ENCODE measurements at regions not wholly inside any gene's neighbourhood (a gene's known extent, or its start where the extent isn't known, plus 50 kb on each side); places are given as distances from the start of the nearest gene placed in this dataset.
A peak's percentile ranks its signal among the peaks of the same experiment; 100 is the strongest.

DNA sequence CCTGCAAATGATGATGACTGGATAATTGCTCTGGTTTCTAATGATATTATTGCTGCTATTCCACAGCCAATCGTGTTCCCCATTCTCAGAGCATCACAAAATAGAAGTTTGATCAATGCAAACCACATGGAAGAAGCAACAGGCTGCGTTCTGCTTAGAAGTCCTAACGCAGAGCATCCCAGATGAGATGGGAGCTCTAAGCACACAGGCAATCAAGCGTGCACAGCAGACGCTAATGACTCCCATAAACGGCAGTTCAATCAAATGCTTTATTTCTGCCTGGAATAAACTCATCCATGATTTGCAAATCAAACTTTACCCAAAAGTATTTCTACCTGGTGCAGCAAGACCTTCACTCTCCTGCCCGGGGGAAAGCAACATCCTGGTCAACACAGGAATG, 304.2 kb downstream of the FBXO15 start:
- Mint-ChIP-seq H3K36me3 (no peaks in the 10 kb centered on the region), H3K27me3 (peaks cover 0 to 3% of the 10 kb centered on the region in 2 donors), H3K9me3 (no peaks in the 10 kb centered on the region), H3K4me1 (ENCODE audit: low read depth in 2 of 2) (no peaks in the 10 kb centered on the region), H3K4me3 (no peak overlapping the region), H3K27ac (no peak overlapping the region)
- no peak for ATAC-seq
- no peak for DNase-seq (ENCODE audit: low spot score)

- Mint-ChIP-seq H3K36me3 (no peaks in the 10 kb centered on the region), H3K4me1 (ENCODE audit: low read depth in 2 of 2) (no peaks in the 10 kb centered on the region), H3K9me3 (no peaks in the 10 kb centered on the region), H3K27ac (no peak overlapping the region), H3K4me3 (no peak overlapping the region), H3K27me3 (peaks cover 0 to 3% of the 10 kb centered on the region in 2 donors)
- ATAC-seq (no peak), DNase-seq (ENCODE audit: low spot score) (no peak)
These were observed 304.7 kb downstream of the FBXO15 start for GRCh38 chr18:73842795-73843394.

DNA sequence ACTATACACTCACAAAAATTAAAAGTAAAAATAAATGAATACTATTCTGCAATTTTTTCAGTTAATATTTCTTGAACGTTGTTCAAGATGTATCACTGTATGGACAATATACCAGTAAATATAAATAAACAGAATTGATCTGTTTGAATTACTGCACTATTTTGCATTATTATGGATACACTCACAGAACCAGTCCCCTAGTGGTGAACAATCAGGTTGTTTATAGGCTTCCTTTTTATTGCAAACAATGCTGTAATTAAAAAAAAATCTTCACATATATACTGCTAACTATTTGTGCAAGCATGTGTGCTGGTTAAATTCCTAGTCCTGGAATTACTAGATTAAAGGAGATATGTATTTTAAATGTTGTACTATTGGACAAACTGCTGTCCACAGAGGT, 306.0 kb downstream of the FBXO15 start:
- Mint-ChIP-seq H3K27ac (no peak overlapping the region), H3K36me3 (no peaks in the 10 kb centered on the region), H3K4me1 (ENCODE audit: low read depth in 2 of 2) (no peaks in the 10 kb centered on the region), H3K9me3 (no peaks in the 10 kb centered on the region), H3K27me3 (peaks cover 0 to 3% of the 10 kb centered on the region in 2 donors), H3K4me3 (no peak overlapping the region)
- no peak for DNase-seq (ENCODE audit: low spot score)
- no peak for ATAC-seq

GRCh38 chr18:73840319-73840945, 307.2 kb downstream of the FBXO15 start:
- DNase-seq (ENCODE audit: low spot score) (no peak), ATAC-seq (no peak)
- H3K4me1 Mint-ChIP-seq (ENCODE audit: low read depth in 2 of 2), result no peaks in the 10 kb centered on the region
- H3K9me3 Mint-ChIP-seq, result no peaks in the 10 kb centered on the region
- peaks cover 0 to 2% of the 10 kb centered on the region in 2 donors for H3K27me3 Mint-ChIP-seq
- no peaks in the 10 kb centered on the region for H3K36me3 Mint-ChIP-seq
- no peak overlapping the region for H3K4me3 Mint-ChIP-seq
- no peak overlapping the region for H3K27ac Mint-ChIP-seq

GRCh38 chr18:73839441-73839840, 308.2 kb downstream of the FBXO15 start:
- Mint-ChIP-seq H3K27ac (no peak overlapping the region), H3K4me3 (no peak overlapping the region), H3K9me3 (no peaks in the 10 kb centered on the region), H3K4me1 (ENCODE audit: low read depth in 2 of 2) (no peaks in the 10 kb centered on the region), H3K27me3 (no peaks in the 10 kb centered on the region), H3K36me3 (no peaks in the 10 kb centered on the region)
- ATAC-seq (no peak), DNase-seq (ENCODE audit: low spot score) (no peak)

DNA sequence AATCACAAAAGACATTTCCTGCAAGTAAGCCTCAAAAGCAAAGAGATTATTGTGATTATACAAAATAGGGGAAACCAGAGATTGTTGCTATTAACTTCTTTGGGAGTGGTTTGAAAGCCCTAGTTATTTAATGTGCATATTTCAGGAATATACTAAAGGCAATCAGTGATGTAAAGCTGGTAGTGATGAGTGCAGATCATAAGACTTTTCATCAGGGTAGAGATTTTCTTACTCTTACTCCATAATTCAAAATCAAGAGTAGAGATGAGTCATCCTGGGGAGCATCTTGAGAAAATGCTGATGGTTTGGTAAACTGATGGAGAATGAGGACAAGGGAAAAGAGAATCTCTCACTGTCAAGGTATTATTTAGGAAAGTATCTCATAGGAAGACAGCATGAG, 309.5 kb downstream of the FBXO15 start:
- Mint-ChIP-seq H3K27ac (no peak overlapping the region), H3K4me1 (ENCODE audit: low read depth in 2 of 2) (no peaks in the 10 kb centered on the region), H3K9me3 (no peaks in the 10 kb centered on the region), H3K36me3 (no peaks in the 10 kb centered on the region), H3K4me3 (no peak overlapping the region), H3K27me3 (no peaks in the 10 kb centered on the region)
- no peak for DNase-seq (ENCODE audit: low spot score)
- no peak for ATAC-seq

DNA sequence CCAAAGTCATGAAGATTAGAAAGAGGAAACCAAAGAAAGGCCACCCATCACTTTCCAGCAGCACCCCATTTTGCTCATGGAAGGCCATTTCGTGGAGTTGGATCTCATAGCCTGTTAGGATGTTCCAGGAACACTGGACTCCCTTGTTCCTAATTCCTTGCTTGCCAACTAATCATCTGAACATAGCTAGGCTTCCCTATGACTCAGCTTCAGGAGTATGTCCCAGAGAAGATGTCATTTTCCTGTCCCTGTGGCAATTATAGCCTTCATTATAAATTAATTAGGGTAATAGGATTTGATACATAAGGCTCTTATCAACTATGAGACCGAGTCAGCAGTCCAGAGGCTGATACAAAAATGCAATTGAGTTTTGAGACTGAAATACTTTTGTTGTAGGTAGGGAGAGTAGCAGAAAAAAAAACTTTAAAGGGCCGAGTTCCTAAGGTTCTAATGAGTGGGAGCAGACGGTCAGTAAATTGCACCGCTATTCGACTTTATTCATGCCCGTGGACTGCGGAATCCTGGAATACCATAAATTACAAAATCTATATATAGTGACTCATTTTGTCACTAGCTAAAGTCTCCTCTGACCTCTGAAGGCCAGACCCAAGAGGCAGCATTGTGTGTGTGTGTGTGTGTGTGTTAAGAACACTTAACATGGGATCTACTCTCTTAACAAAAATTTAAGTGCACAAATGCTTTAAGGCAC, 311.8 kb downstream of the FBXO15 start:
- Mint-ChIP-seq H3K4me3 (no peak overlapping the region), H3K36me3 (no peaks in the 10 kb centered on the region), H3K4me1 (ENCODE audit: low read depth in 2 of 2) (no peaks in the 10 kb centered on the region), H3K9me3 (no peaks in the 10 kb centered on the region), H3K27ac (no peak overlapping the region), H3K27me3 (no peaks in the 10 kb centered on the region)
- no peak for ATAC-seq
- no peak for DNase-seq (ENCODE audit: low spot score)

DNA sequence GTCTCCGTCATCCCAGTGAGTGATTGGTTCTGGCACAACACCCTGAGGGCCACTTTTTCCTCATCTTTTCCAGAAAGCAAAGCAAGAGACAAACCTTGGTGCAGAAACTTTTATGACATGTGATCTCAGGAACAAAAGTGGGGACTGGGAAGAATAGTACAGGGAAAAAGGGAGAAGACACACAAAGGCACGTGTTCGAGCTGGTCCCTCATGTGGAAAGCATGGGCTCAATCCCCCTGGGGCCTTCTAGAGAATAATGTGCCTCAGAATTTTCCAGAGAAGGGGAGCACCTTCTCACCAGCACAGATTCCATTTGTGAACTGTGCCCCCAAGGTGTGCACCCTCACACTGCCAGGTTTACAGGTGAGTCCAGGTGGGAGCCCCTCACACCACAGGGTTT, 312.6 kb downstream of the FBXO15 start:
- no peak for DNase-seq (ENCODE audit: low spot score)
- Mint-ChIP-seq H3K4me3 (no peak overlapping the region), H3K27ac (no peak overlapping the region), H3K4me1 (ENCODE audit: low read depth in 2 of 2) (no peaks in the 10 kb centered on the region), H3K9me3 (no peaks in the 10 kb centered on the region), H3K27me3 (no peaks in the 10 kb centered on the region), H3K36me3 (no peaks in the 10 kb centered on the region)
- ATAC-seq, result no peak

GRCh38 chr18:73831688-73832087, 315.9 kb downstream of the FBXO15 start:
- peak in 1 of 2 donors; percentile 34 for ATAC-seq
- no peaks in the 10 kb centered on the region for H3K27me3 Mint-ChIP-seq
- no peak for DNase-seq (ENCODE audit: low spot score)
- H3K36me3 Mint-ChIP-seq, result no peaks in the 10 kb centered on the region
- H3K27ac Mint-ChIP-seq, result no peak overlapping the region
- no peaks in the 10 kb centered on the region for H3K9me3 Mint-ChIP-seq
- no peaks in the 10 kb centered on the region for H3K4me1 Mint-ChIP-seq (ENCODE audit: low read depth in 2 of 2)
- no peak overlapping the region for H3K4me3 Mint-ChIP-seq

GRCh38 chr18:73829146-73829545, 318.5 kb downstream of the FBXO15 start:
- DNase-seq (ENCODE audit: low spot score) (no peak), ATAC-seq (no peak)
- H3K4me3 Mint-ChIP-seq, result no peak overlapping the region
- H3K27me3 Mint-ChIP-seq, result no peaks in the 10 kb centered on the region
- H3K4me1 Mint-ChIP-seq (ENCODE audit: low read depth in 2 of 2), result no peaks in the 10 kb centered on the region
- no peaks in the 10 kb centered on the region for H3K9me3 Mint-ChIP-seq
- no peaks in the 10 kb centered on the region for H3K36me3 Mint-ChIP-seq
- H3K27ac Mint-ChIP-seq, result no peak overlapping the region

DNA sequence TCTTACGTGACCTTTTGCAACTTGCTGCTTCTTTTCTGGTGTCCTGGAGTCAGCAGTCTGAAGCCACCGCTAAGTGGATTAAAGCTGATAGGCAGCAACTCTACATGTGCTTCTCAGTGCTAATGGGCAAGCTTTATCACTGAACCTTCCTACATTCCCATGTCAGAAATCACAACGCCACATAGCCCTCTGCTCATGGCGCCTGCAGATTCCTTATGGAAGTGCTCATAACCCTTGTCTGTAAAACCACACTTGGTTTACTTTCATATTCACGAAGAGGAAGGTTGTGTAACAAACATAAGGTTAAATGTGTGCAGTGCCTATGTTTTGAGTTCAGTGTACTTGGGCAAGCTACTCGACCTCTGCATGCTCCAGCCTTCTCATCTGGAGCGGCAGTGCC, 319.8 kb downstream of the FBXO15 start:
- Mint-ChIP-seq H3K4me1 (ENCODE audit: low read depth in 2 of 2) (no peaks in the 10 kb centered on the region), H3K36me3 (no peaks in the 10 kb centered on the region), H3K27me3 (no peaks in the 10 kb centered on the region), H3K4me3 (no peak overlapping the region), H3K27ac (no peak overlapping the region), H3K9me3 (no peaks in the 10 kb centered on the region)
- no peak for ATAC-seq
- no peak for DNase-seq (ENCODE audit: low spot score)

DNA sequence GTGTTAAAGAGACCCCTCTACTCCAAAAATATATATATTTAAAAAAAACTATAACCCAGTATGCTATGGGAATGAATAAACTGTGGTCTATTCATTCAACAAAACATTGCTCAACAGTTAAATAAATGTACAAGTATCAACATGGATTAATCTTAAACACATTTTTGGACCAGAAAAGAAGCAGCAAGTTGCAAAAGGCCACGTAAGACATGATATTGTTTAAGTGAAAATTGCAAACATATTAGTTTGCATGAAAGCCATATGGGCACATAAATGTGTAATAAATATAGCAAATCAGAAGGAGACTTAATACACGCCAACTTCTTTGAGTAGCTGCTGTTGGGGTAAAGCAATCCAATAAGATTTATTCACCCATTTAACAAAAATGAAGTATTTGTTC, 321.5 kb downstream of the FBXO15 start:
- no peak overlapping the region for H3K27ac Mint-ChIP-seq
- DNase-seq (ENCODE audit: low spot score), result no peak
- no peaks in the 10 kb centered on the region for H3K36me3 Mint-ChIP-seq
- H3K9me3 Mint-ChIP-seq, result no peaks in the 10 kb centered on the region
- ATAC-seq, result no peak
- no peaks in the 10 kb centered on the region for H3K27me3 Mint-ChIP-seq
- H3K4me1 Mint-ChIP-seq (ENCODE audit: low read depth in 2 of 2), result no peaks in the 10 kb centered on the region
- no peak overlapping the region for H3K4me3 Mint-ChIP-seq

DNA sequence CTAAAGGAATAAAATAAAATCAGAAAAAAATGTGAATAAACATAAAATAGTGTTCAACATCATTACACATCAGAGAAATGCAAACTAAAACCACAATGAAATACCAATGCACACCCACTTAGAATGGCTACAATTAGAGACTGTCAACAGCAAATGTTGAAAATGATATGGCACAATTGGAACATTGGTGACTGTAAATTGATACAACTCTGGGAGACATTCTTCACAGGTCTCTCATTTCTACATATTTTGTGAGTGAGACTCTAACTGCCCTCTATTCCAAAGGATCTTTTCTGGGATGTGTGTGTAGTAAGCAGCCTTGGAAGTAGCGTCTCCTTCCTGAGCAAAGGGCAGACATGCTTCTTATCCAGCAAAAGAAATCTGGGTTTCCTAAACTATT, 323.0 kb downstream of the FBXO15 start:
- H3K27me3 Mint-ChIP-seq, result no peaks in the 10 kb centered on the region
- no peak overlapping the region for H3K4me3 Mint-ChIP-seq
- H3K9me3 Mint-ChIP-seq, result no peaks in the 10 kb centered on the region
- ATAC-seq (no peak), DNase-seq (ENCODE audit: low spot score) (no peak)
- no peak overlapping the region for H3K27ac Mint-ChIP-seq
- H3K36me3 Mint-ChIP-seq, result no peaks in the 10 kb centered on the region
- H3K4me1 Mint-ChIP-seq (ENCODE audit: low read depth in 2 of 2), result no peaks in the 10 kb centered on the region

DNA sequence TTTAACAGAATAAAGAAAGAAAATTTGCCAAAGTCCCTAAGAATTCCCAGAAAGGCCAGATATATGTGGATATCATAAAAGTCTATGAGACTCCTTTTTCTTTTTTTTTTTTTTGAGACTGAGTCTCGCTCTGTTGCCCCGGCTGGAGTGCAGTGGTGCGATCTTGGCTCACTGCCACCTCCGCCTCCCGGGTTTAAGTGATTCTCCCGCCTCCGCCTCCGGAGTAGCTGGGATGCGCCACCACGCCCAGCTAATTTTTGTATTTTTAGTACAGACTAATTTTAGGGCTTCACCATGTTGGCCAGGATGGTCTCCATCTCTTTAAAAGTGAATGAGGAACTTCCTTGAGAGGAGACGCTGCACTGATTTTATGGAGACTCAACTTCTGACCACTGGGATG, 335.2 kb downstream of the FBXO15 start:
- peaks cover 5% of the 10 kb centered on the region for H3K9me3 Mint-ChIP-seq
- no peak for ATAC-seq
- H3K4me1 Mint-ChIP-seq (ENCODE audit: low read depth in 2 of 2), result peaks cover 0 to 2% of the 10 kb centered on the region in 2 donors
- no peaks in the 10 kb centered on the region for H3K36me3 Mint-ChIP-seq
- H3K27me3 Mint-ChIP-seq, result no peaks in the 10 kb centered on the region
- DNase-seq (ENCODE audit: low spot score), result no peak
- H3K27ac Mint-ChIP-seq, result no peak overlapping the region
- H3K4me3 Mint-ChIP-seq, result no peak overlapping the region

All from natural killer cell treated with Interleukin-12 subunit alpha and Interleukin-12 subunit beta and Interleukin-15 and Interleukin-18, amount 100 ng/mL, for 72 hours (primary cell).